Esophagus muscularis mucosa (tissue), 3 donors: ENCODE measurements at regions not wholly inside any gene's neighbourhood (a gene's known extent, or its start where the extent isn't known, plus 50 kb on each side); places are given as distances from the start of the nearest gene placed in this dataset.

Experiments
- CTCF ChIP-seq, 3 experiments: fragments of 200-600 bp in 2 of 3; fragments of 450-650 bp in 1 of 3; sonication (generic) in 2 of 3; IDR thresholded peaks; one replicate each; pipeline ENCODE4 v1.5.1; 2017 to 2019; ENCODE audit warnings: antibody characterized with exemption in 3 of 3, mild to moderate bottlenecking in 2 of 3, moderate library complexity in 1 of 3
- EP300 ChIP-seq: sonication (generic); formaldehyde crosslinking; IDR thresholded peaks from one replicate; pipeline ENCODE4 v1.6.1; 2017; ENCODE audit warnings: antibody characterized with exemption

GRCh38 chr22:22358686-22359085 is 114.1 kb downstream of the VPREB1 start:
- TF ChIP-seq CTCF (IDR thresholded peaks at IDR 0.05): no peak
- TF ChIP-seq EP300: no peak
